H1 (cell line): ENCODE measurements at regions not wholly inside any gene's neighbourhood (a gene's known extent, or its start where the extent isn't known, plus 50 kb on each side); places are given as distances from the start of the nearest gene placed in this dataset.

ENCODE experiments used
- CTCF ChIA-PET: fragments of 300-600 bp; sonication (Branson Sonifier 250); formaldehyde crosslinking; loops from one replicate; lab custom pipeline; 2021; ENCODE audit not compliant: partially characterized antibody; lab: Charles Lee
- POLR2A ChIA-PET: fragments of 300-600 bp; sonication (Branson Sonifier 250); formaldehyde crosslinking; loops from one replicate; lab custom pipeline; 2021; ENCODE audit warnings: inconsistent platforms; ENCODE audit not compliant: partially characterized antibody; lab: Charles Lee
- DNase-seq, 2 experiments: peaks; one replicate each; pipeline versions ENCODE4 v3.0.0 to v3.0.0-alpha.2; 2010 to 2022; ENCODE audit warnings: low spot score in 2 of 2, low read depth in 1 of 2, mixed read lengths in 1 of 2
- FAIRE-seq: peaks from 2 replicates; lab custom pipeline; 2011; peaks lifted over from hg19 to GRCh38; lab: Jason Lieb, UNC
- H2AFZ ChIP-seq: 2 replicates; pipeline ENCODE4 v1.8.1; 2012; ENCODE audit warnings: low read length, inconsistent platforms
- H2AK5ac ChIP-seq: 2 replicates; pipeline ENCODE4 v1.6.1; 2013; ENCODE audit warnings: low read depth, low read length
- H2BK120ac ChIP-seq: replicated peaks from 2 replicates; pipeline ENCODE3; 2013; ENCODE audit warnings: low read depth, low read length, inconsistent platforms
- H2BK12ac ChIP-seq: 2 replicates; pipeline ENCODE4 v1.6.1; 2013; ENCODE audit warnings: low read depth, low read length
- H2BK15ac ChIP-seq: 2 replicates; pipeline ENCODE4 v1.6.1; 2013; ENCODE audit warnings: low read length
- H2BK20ac ChIP-seq: 2 replicates; pipeline ENCODE4 v1.6.1; 2013; ENCODE audit warnings: low read length
- H2BK5ac ChIP-seq: 2 replicates; pipeline ENCODE4 v1.6.1; 2013; ENCODE audit warnings: low read depth, low read length
- H3K14ac ChIP-seq: 2 replicates; pipeline ENCODE4 v1.6.1; 2013; ENCODE audit warnings: inconsistent platforms; ENCODE audit not compliant: insufficient read length
- H3K18ac ChIP-seq: 2 replicates; pipeline ENCODE4 v1.6.1; 2013; ENCODE audit warnings: low read length; ENCODE audit errors: extremely low read depth
- H3K23ac ChIP-seq: 2 replicates; pipeline ENCODE4 v1.6.1; 2013; ENCODE audit warnings: inconsistent platforms; ENCODE audit not compliant: insufficient read length
- H3K23me2 ChIP-seq: 2 replicates; pipeline ENCODE4 v1.6.1; 2013; ENCODE audit warnings: low read depth, low read length
- H3K27ac ChIP-seq: 2 replicates; pipeline ENCODE4 v1.6.1; 2011; ENCODE audit warnings: low read depth, low read length, inconsistent platforms
- H3K27me3 ChIP-seq, 4 experiments: replicated peaks in 1 of 4; 1 replicate in 1 of 4; 2 replicates in 3 of 4; pipeline versions ENCODE4 v1.6.1 to v1.8.1; 2011 to 2013; ENCODE audit warnings: low read length in 3 of 4, mild to moderate bottlenecking in 3 of 4, inconsistent platforms in 2 of 4, mixed read lengths in 2 of 4, moderate library complexity in 1 of 4; ENCODE audit not compliant: control insufficient read depth in 3 of 4, insufficient read depth in 3 of 4; ENCODE audit errors: extremely low read depth in 1 of 4
- H3K36me3 ChIP-seq, 4 experiments: 2 replicates each; pipeline versions ENCODE4 v1.6.1 to v1.8.1; 2011 to 2013; ENCODE audit warnings: mild to moderate bottlenecking in 4 of 4, low read length in 3 of 4, moderate library complexity in 2 of 4, control low read depth in 1 of 4, inconsistent platforms in 1 of 4; ENCODE audit not compliant: insufficient read depth in 4 of 4, control insufficient read depth in 2 of 4
- H3K4ac ChIP-seq: replicated peaks from 2 replicates; pipeline ENCODE3; 2013; ENCODE audit warnings: low read length, low read depth, mixed read lengths, inconsistent platforms; ENCODE audit not compliant: insufficient read length
- H3K4me1 ChIP-seq, 4 experiments: replicated peaks in 1 of 4; 1 replicate in 1 of 4; 2 replicates in 3 of 4; pipeline versions ENCODE4 v1.6.1 to v1.8.1; 2011 to 2013; ENCODE audit warnings: low read length in 3 of 4, inconsistent platforms in 2 of 4, mixed read lengths in 1 of 4; ENCODE audit not compliant: insufficient read depth in 4 of 4, control insufficient read depth in 3 of 4
- H3K4me2 ChIP-seq, 2 experiments: 2 replicates each; pipeline versions ENCODE4 v1.6.1 to v1.8.1; 2011 to 2013; ENCODE audit warnings: low read depth in 2 of 2, low read length in 2 of 2, control low read depth in 1 of 2, inconsistent platforms in 1 of 2, mild to moderate bottlenecking in 1 of 2; ENCODE audit not compliant: insufficient read depth in 1 of 2
- H3K4me3 ChIP-seq, 4 experiments: fragments of 200-600, 300-600 bp in 1 of 4; sonication (generic), shearing (Covaris generic), sonication (Bioruptor Twin) in 1 of 4; 2 replicates each; pipeline versions ENCODE4 v1.5.1 to v1.8.1; 2011 to 2016; ENCODE audit warnings: low read length in 4 of 4, low read depth in 3 of 4, control low read depth in 2 of 4, inconsistent platforms in 2 of 4, mild to moderate bottlenecking in 2 of 4, mixed read lengths in 1 of 4, moderate library complexity in 1 of 4; ENCODE audit not compliant: insufficient read depth in 2 of 4; ENCODE audit errors: extremely low read depth in 1 of 4
- H3K56ac ChIP-seq: replicated peaks from 2 replicates; pipeline ENCODE3; 2013; ENCODE audit warnings: low read depth, mild to moderate bottlenecking, mixed read lengths, low read length, inconsistent platforms; ENCODE audit not compliant: insufficient read length
- H3K79me1 ChIP-seq: 2 replicates; pipeline ENCODE4 v1.6.1; 2013; ENCODE audit warnings: low read depth, low read length, control low read depth
- H3K79me2 ChIP-seq, 2 experiments: 2 replicates each; pipeline versions ENCODE4 v1.6.1 to v1.8.1; 2012 to 2013; ENCODE audit warnings: low read length in 2 of 2, mild to moderate bottlenecking in 2 of 2, inconsistent platforms in 1 of 2; ENCODE audit not compliant: insufficient read depth in 2 of 2, control insufficient read depth in 1 of 2
- H3K9ac ChIP-seq, 4 experiments: replicated peaks in 1 of 4; 1 replicate in 1 of 4; 2 replicates in 3 of 4; pipeline versions ENCODE4 v1.6.1 to v1.8.1; 2011 to 2013; ENCODE audit warnings: low read depth in 3 of 4, low read length in 3 of 4, control low read depth in 2 of 4, mild to moderate bottlenecking in 2 of 4, moderate library complexity in 2 of 4, inconsistent platforms in 1 of 4; ENCODE audit errors: extremely low read depth in 1 of 4
- H3K9me3 ChIP-seq, 2 experiments: 2 replicates each; pipeline versions ENCODE4 v1.6.1 to v1.8.1; 2012 to 2013; ENCODE audit warnings: mild to moderate bottlenecking in 2 of 2, moderate library complexity in 2 of 2, control low read depth in 1 of 2, inconsistent platforms in 1 of 2, low read depth in 1 of 2, low read length in 1 of 2, mixed read lengths in 1 of 2; ENCODE audit not compliant: insufficient read depth in 2 of 2
- H4K20me1 ChIP-seq, 2 experiments: replicated peaks in 1 of 2; 2 replicates each; pipeline versions ENCODE3 to v1.8.1; 2011 to 2013; ENCODE audit warnings: inconsistent platforms in 2 of 2, low read length in 2 of 2, mild to moderate bottlenecking in 1 of 2; ENCODE audit not compliant: insufficient read depth in 2 of 2, control insufficient read depth in 1 of 2
- H4K5ac ChIP-seq: 2 replicates; pipeline ENCODE4 v1.6.1; 2013; ENCODE audit warnings: low read length, low read depth, mixed read lengths, inconsistent platforms; ENCODE audit not compliant: insufficient read length
- H4K8ac ChIP-seq: 2 replicates; pipeline ENCODE4 v1.8.0; 2013; ENCODE audit warnings: mild to moderate bottlenecking, moderate library complexity, low read length, inconsistent platforms; ENCODE audit not compliant: insufficient read depth; ENCODE audit errors: extremely low read depth
- H4K91ac ChIP-seq: replicated peaks from 2 replicates; pipeline ENCODE3; 2013; ENCODE audit warnings: low read length, mixed read lengths, inconsistent platforms; ENCODE audit not compliant: insufficient read length
- YY1 ChIP-seq: IDR thresholded peaks from 2 replicates; pipeline ENCODE4 v1.6.1; 2011; ENCODE audit warnings: low read depth, mild to moderate bottlenecking, low read length
- WGBS, 2 experiments: shearing (Covaris generic) in 1 of 2; methylation state at CpG; one replicate each; pipeline versions ENCODE4 v1.1.6 to v1.1.7; 2013 to 2015; ENCODE audit warnings: low lambda C conversion rate in 2 of 2, mixed read lengths in 2 of 2, inconsistent platforms in 1 of 2, low coverage in 1 of 2, missing lambda C conversion rate in 1 of 2; ENCODE audit not compliant: insufficient replicate concordance in 2 of 2, insufficient coverage in 1 of 2, insufficient read length in 1 of 2; ENCODE audit errors: extremely low coverage in 1 of 2, missing lambda C conversion rate in 1 of 2; 5-methylcytosine and 5-hydroxymethylcytosine counted together

DNA sequence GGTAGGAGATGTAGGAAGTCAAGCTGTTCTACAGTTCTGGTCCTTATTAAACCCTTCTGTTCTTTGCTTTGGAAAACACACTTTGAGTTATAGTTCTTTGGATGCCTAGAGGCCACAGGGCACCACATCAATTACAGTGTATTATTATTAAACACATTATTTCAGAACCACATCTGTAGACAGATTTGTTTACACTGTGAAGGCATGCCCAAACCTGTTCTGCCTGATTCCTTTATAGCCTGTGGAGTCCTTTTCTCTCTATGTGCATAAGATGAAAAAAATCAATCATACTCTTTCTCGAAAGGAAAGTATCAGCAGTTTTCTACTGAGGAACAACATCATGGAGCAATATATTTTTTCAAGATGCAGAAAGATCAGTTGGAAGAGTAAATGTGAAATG lies 371.3 kb upstream of the INTU start:
- Histone ChIP-seq H3K9me3 (no peaks in the 10 kb centered on the region), H2BK15ac (no peak overlapping the region), H3K23ac (no peak overlapping the region), H4K5ac (no peak overlapping the region), H4K91ac (no peak overlapping the region), H2AFZ (0 out of 2 replicates have a peak overlapping the region, but pooled peaks have one; percentile 30), H3K27me3 (no peaks in the 10 kb centered on the region), H3K79me1 (no peaks in the 10 kb centered on the region), H2AK5ac (no peak overlapping the region), H3K79me2 (no peaks in the 10 kb centered on the region), H3K4me1 (no peaks in the 10 kb centered on the region), H4K8ac (no peak overlapping the region), H3K36me3 (no peaks in the 10 kb centered on the region), H3K56ac (no peak overlapping the region), H3K4me3 (no peak overlapping the region), H3K9ac (no peak overlapping the region), H2BK120ac (no peak overlapping the region), H3K18ac (no peak overlapping the region), H2BK12ac (no peak overlapping the region), H3K23me2 (no peaks in the 10 kb centered on the region), H3K14ac (no peak overlapping the region), H3K4ac (no peak overlapping the region), H3K4me2 (no peak overlapping the region), H2BK5ac (no peak overlapping the region), H4K20me1 (no peaks in the 10 kb centered on the region), H3K27ac (no peak overlapping the region), H2BK20ac (no peak overlapping the region)
- no peak for TF ChIP-seq YY1
- no peak for DNase-seq
- FAIRE-seq = no peak
- ChIA-PET POLR2A (no interaction called here), CTCF (no interaction called here)
- 95% methylated on average over 1 of the region's 1 CpG; no CpG with 5 or more reads in 1 of the 2 experiments for WGBS, 2 experiments
